ENCODE measurements at regions not wholly inside any gene's neighbourhood (a gene's known extent, or its start where the extent isn't known, plus 50 kb on each side); places are given as distances from the start of the nearest gene placed in this dataset.

DNA sequence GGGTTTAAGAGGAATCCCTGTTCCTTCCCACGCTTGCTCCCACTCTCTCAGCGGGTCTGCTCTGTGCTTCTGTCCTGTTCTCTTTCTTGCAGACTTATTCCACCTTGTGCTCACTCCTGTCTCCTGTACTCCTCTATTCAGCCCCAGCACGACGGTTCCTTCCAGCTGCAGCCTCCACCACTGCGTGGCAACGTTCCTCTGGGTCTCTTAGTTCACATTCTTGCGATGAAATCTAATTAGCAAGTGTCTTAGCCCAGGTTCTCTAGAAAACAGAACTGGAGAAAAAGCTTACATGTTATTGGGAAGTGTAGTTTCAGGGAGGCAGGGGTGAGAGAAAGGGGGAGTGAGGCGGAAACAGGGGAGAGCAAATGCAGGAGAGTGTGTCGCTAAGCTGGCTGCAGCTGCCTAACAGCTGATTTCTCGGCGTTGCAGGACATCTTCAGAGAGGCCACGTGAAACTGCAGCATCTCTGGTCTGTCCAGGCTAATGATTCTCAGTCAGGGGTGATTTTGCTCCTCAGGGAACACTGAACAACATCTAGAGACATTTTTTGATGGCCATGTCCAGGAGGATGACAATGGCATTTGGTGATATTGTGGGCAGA, 213.2 kb upstream of the NLRP1 start:
- H3K4me3 ChIP-seq (ENCODE audit: low read depth, low read length) = no peak overlapping the region
- TF ChIP-seq, protein P1, sequence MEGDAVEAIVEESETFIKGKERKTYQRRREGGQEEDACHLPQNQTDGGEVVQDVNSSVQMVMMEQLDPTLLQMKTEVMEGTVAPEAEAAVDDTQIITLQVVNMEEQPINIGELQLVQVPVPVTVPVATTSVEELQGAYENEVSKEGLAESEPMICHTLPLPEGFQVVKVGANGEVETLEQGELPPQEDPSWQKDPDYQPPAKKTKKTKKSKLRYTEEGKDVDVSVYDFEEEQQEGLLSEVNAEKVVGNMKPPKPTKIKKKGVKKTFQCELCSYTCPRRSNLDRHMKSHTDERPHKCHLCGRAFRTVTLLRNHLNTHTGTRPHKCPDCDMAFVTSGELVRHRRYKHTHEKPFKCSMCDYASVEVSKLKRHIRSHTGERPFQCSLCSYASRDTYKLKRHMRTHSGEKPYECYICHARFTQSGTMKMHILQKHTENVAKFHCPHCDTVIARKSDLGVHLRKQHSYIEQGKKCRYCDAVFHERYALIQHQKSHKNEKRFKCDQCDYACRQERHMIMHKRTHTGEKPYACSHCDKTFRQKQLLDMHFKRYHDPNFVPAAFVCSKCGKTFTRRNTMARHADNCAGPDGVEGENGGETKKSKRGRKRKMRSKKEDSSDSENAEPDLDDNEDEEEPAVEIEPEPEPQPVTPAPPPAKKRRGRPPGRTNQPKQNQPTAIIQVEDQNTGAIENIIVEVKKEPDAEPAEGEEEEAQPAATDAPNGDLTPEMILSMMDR (IDR thresholded peaks at IDR 0.05; ENCODE audit: low read depth, low read length, missing control alignments) = no peak
- DNase-seq (ENCODE audit: low read depth) = no peak

DNA sequence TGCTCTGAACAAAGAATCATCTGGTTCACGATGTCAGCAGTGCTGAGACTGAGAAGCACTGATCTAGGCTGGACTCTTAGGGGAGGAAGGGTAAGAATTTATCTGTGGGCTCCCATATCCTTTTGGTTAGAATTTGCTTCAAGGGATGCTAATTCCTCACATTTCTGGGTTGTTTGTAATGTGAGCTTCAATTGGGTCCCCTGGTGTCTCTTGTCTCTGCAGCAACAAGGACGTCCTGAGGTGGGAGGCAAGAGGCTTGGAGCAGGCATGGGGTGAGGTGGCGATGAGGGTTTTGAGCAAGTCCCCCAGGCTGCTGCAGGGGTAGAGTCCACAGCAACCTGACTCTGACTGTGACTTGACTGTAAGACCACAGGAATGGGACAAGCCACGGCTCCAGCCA, 213.8 kb upstream of the NLRP1 start:
- TF ChIP-seq, protein P1 (IDR thresholded peaks at IDR 0.05; ENCODE audit: low read depth, low read length, missing control alignments) = no peak

DNA sequence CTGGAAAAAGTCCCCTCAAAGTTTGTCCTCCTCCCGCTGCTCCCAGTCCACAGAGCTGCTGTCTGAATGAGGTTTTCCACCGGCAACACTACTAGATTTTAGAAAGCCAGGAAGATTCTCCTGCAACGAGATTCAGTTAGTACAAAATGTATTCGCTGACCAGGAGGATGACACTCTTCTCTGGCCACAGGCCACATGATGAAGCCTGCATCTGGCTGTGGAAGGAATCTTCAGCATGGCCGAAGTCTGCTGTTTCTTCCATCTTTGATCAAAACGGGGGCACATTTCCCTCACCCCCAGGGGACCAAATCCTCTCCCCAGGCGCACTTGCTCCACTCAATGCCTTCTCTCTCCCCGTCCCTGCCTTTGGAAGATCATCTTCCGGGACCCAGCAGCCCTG, 215.8 kb upstream of the NLRP1 start:
- TF ChIP-seq, protein P1 (IDR thresholded peaks at IDR 0.05; ENCODE audit: low read depth, low read length, missing control alignments) = no peak
- H3K4me3 ChIP-seq (ENCODE audit: low read depth, low read length) = no peak overlapping the region

More for the DNA sequence above, 213.8 kb upstream of the NLRP1 start:
- no peak overlapping the region for H3K4me3 ChIP-seq (ENCODE audit: low read depth, low read length)
- DNase-seq (ENCODE audit: low read depth) = no peak

DNA sequence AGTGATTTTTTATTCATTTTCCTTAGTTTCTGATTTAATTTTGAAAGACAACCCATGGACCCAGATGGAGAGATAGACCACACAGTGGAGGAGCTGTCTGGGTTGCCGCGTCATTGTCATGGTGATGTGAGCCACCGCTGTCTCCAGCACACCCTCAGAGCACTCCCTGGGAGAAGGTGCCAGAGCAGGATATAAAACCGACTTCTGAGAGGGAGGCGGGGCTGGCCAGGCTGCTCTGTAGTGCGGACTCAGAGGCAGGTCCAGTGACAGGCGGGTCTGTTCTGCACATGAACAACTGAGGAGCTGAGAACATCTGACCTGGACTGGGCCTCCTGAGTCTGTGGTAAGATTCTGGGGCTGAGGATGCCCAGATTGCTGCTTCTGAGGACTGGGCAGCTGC, 216.3 kb upstream of the NLRP1 start:
- TF ChIP-seq, protein P1 (IDR thresholded peaks at IDR 0.05; ENCODE audit: low read depth, low read length, missing control alignments) = no peak
- no peak for DNase-seq (ENCODE audit: low read depth)
- no peak overlapping the region for H3K4me3 ChIP-seq (ENCODE audit: low read depth, low read length)

More for the DNA sequence above, 215.8 kb upstream of the NLRP1 start:
- no peak for DNase-seq (ENCODE audit: low read depth)

DNA sequence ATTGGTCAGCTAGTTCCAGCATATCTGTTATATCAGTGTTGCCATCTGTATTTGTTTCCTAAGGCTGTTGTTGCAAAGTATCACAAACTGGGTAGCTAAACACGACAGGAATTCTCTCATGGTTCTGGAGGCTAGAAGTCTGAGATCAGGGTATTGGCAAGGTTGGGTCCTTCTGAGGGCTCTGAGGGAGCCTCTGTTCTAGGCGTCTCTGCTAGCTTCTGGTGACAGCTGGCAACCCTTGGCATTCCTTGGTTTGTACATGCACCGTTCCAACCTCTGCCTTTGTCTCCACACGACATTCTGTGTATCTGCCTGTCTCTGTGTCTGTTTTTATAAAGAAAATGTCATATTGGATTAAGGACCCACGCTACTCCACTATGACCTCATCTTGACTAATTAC, 219.9 kb upstream of the NLRP1 start:
- DNase-seq (ENCODE audit: low read depth) = no peak
- H3K4me3 ChIP-seq (ENCODE audit: low read depth, low read length) = no peak overlapping the region
- TF ChIP-seq, protein P1 (IDR thresholded peaks at IDR 0.05; ENCODE audit: low read depth, low read length, missing control alignments) = no peak

DNA sequence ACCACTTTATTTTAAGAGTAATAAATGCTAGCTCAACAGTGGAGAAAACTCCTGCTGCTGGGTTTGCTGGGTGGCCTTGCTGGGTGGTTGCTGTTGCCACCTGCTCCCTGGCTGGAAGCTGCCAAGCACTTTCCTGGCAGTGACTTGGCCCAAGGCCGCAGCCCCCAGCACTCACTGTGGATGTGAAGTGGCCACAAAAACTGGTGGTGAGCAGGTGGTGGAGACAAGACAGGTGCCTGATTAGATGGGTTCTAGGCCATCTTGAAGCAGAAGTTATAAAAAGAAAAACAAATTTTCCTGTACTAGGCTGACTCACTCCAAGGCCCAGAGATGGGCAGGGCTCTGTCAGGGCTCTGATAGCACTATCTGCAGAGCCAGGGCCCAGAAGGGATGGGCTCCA, 224.7 kb upstream of the NLRP1 start:
- TF ChIP-seq, protein P1 (IDR thresholded peaks at IDR 0.05; ENCODE audit: low read depth, low read length, missing control alignments) = no peak
- DNase-seq (ENCODE audit: low read depth) = no peak
- H3K4me3 ChIP-seq (ENCODE audit: low read depth, low read length) = no peak overlapping the region

DNA sequence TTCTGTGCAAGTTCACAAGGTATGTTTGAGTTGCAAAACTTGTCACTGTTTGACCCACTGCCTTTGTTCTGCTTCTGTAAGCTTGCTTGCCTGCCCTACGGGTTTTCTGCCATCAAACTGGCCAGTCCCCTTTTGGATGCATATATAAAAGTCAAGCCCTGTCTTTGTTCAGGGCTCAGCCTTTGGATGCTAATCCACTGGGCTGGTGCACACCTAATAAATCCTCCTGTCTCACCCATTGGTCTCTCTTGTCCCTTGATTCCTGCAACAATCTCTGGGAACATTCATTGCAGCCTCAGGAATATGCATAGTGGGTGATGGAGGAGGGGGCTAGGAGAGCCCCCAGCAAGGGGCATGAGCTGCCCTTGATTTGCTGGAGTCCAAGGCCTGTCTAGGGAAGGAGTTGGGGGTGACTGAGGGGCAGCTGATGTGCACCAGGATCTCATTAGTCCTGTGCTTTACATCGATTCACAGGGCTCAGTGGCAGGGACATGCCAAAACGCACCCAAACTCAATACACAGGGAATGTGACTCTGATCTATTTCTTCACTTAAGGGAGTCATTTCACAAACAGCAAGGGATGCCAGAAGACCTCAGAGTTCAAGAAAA, 225.4 kb upstream of the NLRP1 start:
- no peak overlapping the region for H3K4me3 ChIP-seq (ENCODE audit: low read depth, low read length)
- TF ChIP-seq, protein P1 (IDR thresholded peaks at IDR 0.05; ENCODE audit: low read depth, low read length, missing control alignments) = no peak
- no peak for DNase-seq (ENCODE audit: low read depth)
